Suprapubic skin (tissue), 4 donors: ENCODE measurements at regions not wholly inside any gene's neighbourhood (a gene's known extent, or its start where the extent isn't known, plus 50 kb on each side); places are given as distances from the start of the nearest gene placed in this dataset.

ENCODE experiments used
- CTCF ChIP-seq, 2 donors: fragments of 200-600 bp in 1 of 2; fragments of 450-650 bp in 1 of 2; sonication (generic) in 1 of 2; IDR thresholded peaks; one replicate each; pipeline ENCODE4 v1.5.1; 2016 to 2019; ENCODE audit warnings: antibody characterized with exemption in 2 of 2, mild to moderate bottlenecking in 1 of 2, moderate library complexity in 1 of 2
- EP300 ChIP-seq: sonication (generic); formaldehyde crosslinking; IDR thresholded peaks from one replicate; pipeline ENCODE4 v1.6.1; 2017; ENCODE audit warnings: antibody characterized with exemption
- POLR2A ChIP-seq, 2 donors: fragments of 450-650 bp; IDR thresholded peaks; one replicate each; pipeline ENCODE4 v1.6.1; 2017; ENCODE audit warnings: antibody characterized with exemption in 2 of 2, mild to moderate bottlenecking in 2 of 2, moderate library complexity in 2 of 2
- POLR2AphosphoS5 ChIP-seq, 3 donors: sonication (generic); formaldehyde crosslinking; IDR thresholded peaks; one replicate each; pipeline ENCODE4 v1.6.1; 2017; ENCODE audit warnings: antibody characterized with exemption in 3 of 3

GRCh38 chr12:125244338-125244737 is 179.1 kb downstream of the AACS start:
- no peak for TF ChIP-seq POLR2AphosphoS5 (IDR thresholded peaks at IDR 0.05)
- TF ChIP-seq CTCF (IDR thresholded peaks at IDR 0.05): no peak
- no peak for TF ChIP-seq POLR2A (IDR thresholded peaks at IDR 0.05)
- TF ChIP-seq EP300: no peak
